ENCODE measurements at regions not wholly inside any gene's neighbourhood (a gene's known extent, or its start where the extent isn't known, plus 50 kb on each side); places are given as distances from the start of the nearest gene placed in this dataset.

- TF ChIP-seq EZH2phosphoT487 (IDR thresholded peaks at IDR 0.05; ENCODE audit: borderline replicate concordance) (no peak), CTCF (conservative IDR thresholded peaks at IDR 0.05; ENCODE audit: low read length) (no peak)
- H4K20me1 ChIP-seq (ENCODE audit: insufficient read depth, low read length, poor library complexity, severe bottlenecking) = no peaks in the 10 kb centered on the region
- no peaks in the 10 kb centered on the region for H3K36me3 ChIP-seq (ENCODE audit: insufficient read depth, low read length)
- H3K4me1 ChIP-seq (ENCODE audit: insufficient read depth, low read length, poor library complexity, severe bottlenecking) = no peaks in the 10 kb centered on the region
- H3K9ac ChIP-seq (ENCODE audit: low read depth, low read length, poor library complexity, severe bottlenecking) = no peak overlapping the region
- H3K4me2 ChIP-seq (ENCODE audit: low read depth, low read length, poor library complexity, severe bottlenecking) = no peak overlapping the region
- no peaks in the 10 kb centered on the region for H3K79me2 ChIP-seq (ENCODE audit: insufficient read depth, low read length)
- no peak overlapping the region for H2AFZ ChIP-seq (ENCODE audit: low read length)
- H3K27me3 ChIP-seq (ENCODE audit: insufficient read depth, low read length, poor library complexity, severe bottlenecking) = no peaks in the 10 kb centered on the region
- H3K4me3 ChIP-seq (ENCODE audit: low read length, poor library complexity, severe bottlenecking) = no peak overlapping the region
- no peaks in the 10 kb centered on the region for H3K9me3 ChIP-seq (ENCODE audit: insufficient read depth, low read depth, low read length)
- H3F3A ChIP-seq (ENCODE audit: low read depth) = no peaks in the 10 kb centered on the region
- no peaks in the 10 kb centered on the region for H3K9me2 ChIP-seq (replicated peaks; ENCODE audit: low read depth, low read length)
Measured at GRCh38 chr12:74317741-74318140, 219.9 kb upstream of the ATXN7L3B start.

- Histone ChIP-seq H3K79me2 (ENCODE audit: insufficient read depth, low read length) (no peaks in the 10 kb centered on the region), H3K4me2 (ENCODE audit: low read depth, low read length, poor library complexity, severe bottlenecking) (no peak overlapping the region), H3K9me3 (ENCODE audit: insufficient read depth, low read depth, low read length) (no peaks in the 10 kb centered on the region), H3F3A (ENCODE audit: low read depth) (no peaks in the 10 kb centered on the region), H3K9ac (ENCODE audit: low read depth, low read length, poor library complexity, severe bottlenecking) (no peak overlapping the region), H3K4me3 (ENCODE audit: low read length, poor library complexity, severe bottlenecking) (no peak overlapping the region), H3K9me2 (replicated peaks; ENCODE audit: low read depth, low read length) (no peaks in the 10 kb centered on the region), H2AFZ (ENCODE audit: low read length) (no peak overlapping the region), H3K4me1 (ENCODE audit: insufficient read depth, low read length, poor library complexity, severe bottlenecking) (no peaks in the 10 kb centered on the region), H3K36me3 (ENCODE audit: insufficient read depth, low read length) (no peaks in the 10 kb centered on the region), H3K27me3 (ENCODE audit: insufficient read depth, low read length, poor library complexity, severe bottlenecking) (no peaks in the 10 kb centered on the region), H4K20me1 (ENCODE audit: insufficient read depth, low read length, poor library complexity, severe bottlenecking) (no peaks in the 10 kb centered on the region)
- TF ChIP-seq EZH2phosphoT487 (IDR thresholded peaks at IDR 0.05; ENCODE audit: borderline replicate concordance) (no peak), CTCF (conservative IDR thresholded peaks at IDR 0.05; ENCODE audit: low read length) (no peak)
Measured at GRCh38 chr12:74319886-74320285, 217.7 kb upstream of the ATXN7L3B start.

- H3K79me2 ChIP-seq (ENCODE audit: insufficient read depth, low read length) = no peaks in the 10 kb centered on the region
- no peaks in the 10 kb centered on the region for H3K4me1 ChIP-seq (ENCODE audit: insufficient read depth, low read length, poor library complexity, severe bottlenecking)
- H3K9me2 ChIP-seq (replicated peaks; ENCODE audit: low read depth, low read length) = no peaks in the 10 kb centered on the region
- no peak overlapping the region for H2AFZ ChIP-seq (ENCODE audit: low read length)
- no peaks in the 10 kb centered on the region for H4K20me1 ChIP-seq (ENCODE audit: insufficient read depth, low read length, poor library complexity, severe bottlenecking)
- H3F3A ChIP-seq (ENCODE audit: low read depth) = no peaks in the 10 kb centered on the region
- H3K4me2 ChIP-seq (ENCODE audit: low read depth, low read length, poor library complexity, severe bottlenecking) = no peak overlapping the region
- no peak overlapping the region for H3K4me3 ChIP-seq (ENCODE audit: low read length, poor library complexity, severe bottlenecking)
- no peaks in the 10 kb centered on the region for H3K27me3 ChIP-seq (ENCODE audit: insufficient read depth, low read length, poor library complexity, severe bottlenecking)
- no peak for TF ChIP-seq EZH2phosphoT487 (IDR thresholded peaks at IDR 0.05; ENCODE audit: borderline replicate concordance)
- no peak for TF ChIP-seq CTCF (conservative IDR thresholded peaks at IDR 0.05; ENCODE audit: low read length)
- H3K9ac ChIP-seq (ENCODE audit: low read depth, low read length, poor library complexity, severe bottlenecking) = no peak overlapping the region
- H3K36me3 ChIP-seq (ENCODE audit: insufficient read depth, low read length) = no peaks in the 10 kb centered on the region
- H3K9me3 ChIP-seq (ENCODE audit: insufficient read depth, low read depth, low read length) = no peaks in the 10 kb centered on the region
Measured at GRCh38 chr12:74321381-74321780, 216.3 kb upstream of the ATXN7L3B start.

Data from Loucy (cell line).